A673 (cell line): ENCODE measurements at regions not wholly inside any gene's neighbourhood (a gene's known extent, or its start where the extent isn't known, plus 50 kb on each side); places are given as distances from the start of the nearest gene placed in this dataset.
"Not testable (repeated sequence)": the region's sequence is repeated elsewhere in the genome, so short reads cannot be mapped to it uniquely, and the experiment has no call there.

Source experiments
- EZH2 ChIP-seq: fragments of 200-600 bp; sonication (generic); IDR thresholded peaks from 2 replicates; pipeline ENCODE4 v1.6.1; 2017; ENCODE audit warnings: borderline replicate concordance, low read depth, mild to moderate bottlenecking, mixed read lengths, antibody characterized with exemption, low read length; ENCODE audit not compliant: poor library complexity, severe bottlenecking
- TF ChIP-seq, protein P1 (sequence below): fragments of 300-800, 200-600 bp; sonication (generic); conservative IDR thresholded peaks from 2 replicates; pipeline ENCODE4 v1.5.1; 2017; ENCODE audit warnings: low read depth, mild to moderate bottlenecking, antibody characterized with exemption, low read length, moderate library complexity, mixed read lengths

DNA sequence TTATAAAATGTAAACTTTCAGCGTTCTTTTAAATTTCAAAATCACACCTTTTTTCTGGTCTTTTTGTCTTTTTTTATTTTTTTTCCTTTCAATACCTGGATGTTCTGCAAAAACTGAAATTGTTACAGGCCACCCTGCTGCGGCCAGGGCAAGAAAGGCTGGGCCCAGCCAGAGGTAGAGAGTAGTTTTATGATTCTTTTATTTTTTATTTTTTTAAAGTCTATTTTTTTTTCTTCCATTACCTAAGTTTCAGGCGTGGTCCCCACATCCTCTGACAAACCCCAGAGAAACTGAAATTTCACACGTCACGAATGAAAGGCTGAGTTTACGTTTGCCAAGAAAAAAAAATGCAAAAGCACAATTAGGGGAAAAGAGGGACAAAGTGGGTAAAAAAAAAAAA is 177.1 kb downstream of the SPATA31A1 start:
- TF ChIP-seq, protein P1, sequence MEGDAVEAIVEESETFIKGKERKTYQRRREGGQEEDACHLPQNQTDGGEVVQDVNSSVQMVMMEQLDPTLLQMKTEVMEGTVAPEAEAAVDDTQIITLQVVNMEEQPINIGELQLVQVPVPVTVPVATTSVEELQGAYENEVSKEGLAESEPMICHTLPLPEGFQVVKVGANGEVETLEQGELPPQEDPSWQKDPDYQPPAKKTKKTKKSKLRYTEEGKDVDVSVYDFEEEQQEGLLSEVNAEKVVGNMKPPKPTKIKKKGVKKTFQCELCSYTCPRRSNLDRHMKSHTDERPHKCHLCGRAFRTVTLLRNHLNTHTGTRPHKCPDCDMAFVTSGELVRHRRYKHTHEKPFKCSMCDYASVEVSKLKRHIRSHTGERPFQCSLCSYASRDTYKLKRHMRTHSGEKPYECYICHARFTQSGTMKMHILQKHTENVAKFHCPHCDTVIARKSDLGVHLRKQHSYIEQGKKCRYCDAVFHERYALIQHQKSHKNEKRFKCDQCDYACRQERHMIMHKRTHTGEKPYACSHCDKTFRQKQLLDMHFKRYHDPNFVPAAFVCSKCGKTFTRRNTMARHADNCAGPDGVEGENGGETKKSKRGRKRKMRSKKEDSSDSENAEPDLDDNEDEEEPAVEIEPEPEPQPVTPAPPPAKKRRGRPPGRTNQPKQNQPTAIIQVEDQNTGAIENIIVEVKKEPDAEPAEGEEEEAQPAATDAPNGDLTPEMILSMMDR: not testable (repeated sequence)
- TF ChIP-seq EZH2: not testable (repeated sequence)
